IMR-90 (cell line): ENCODE measurements at regions not wholly inside any gene's neighbourhood (a gene's known extent, or its start where the extent isn't known, plus 50 kb on each side); places are given as distances from the start of the nearest gene placed in this dataset.

Source experiments
- ATAC-seq: fragments of 200-7000 bp; cut with Tn5 transposase; 2 replicates; pipeline ENCODE4 v1.9.1; 2020; ENCODE audit warnings: low read depth, mild to moderate bottlenecking, moderate library complexity
- BruUV-seq: library from RNA; stranded (reverse); fragments of 400-500 nt; replicated peaks from 2 replicates; lab custom pipeline; 2021; lab: Mats Ljungman, UMichigan
- CTCF ChIA-PET: fragments of 300-600 bp; formaldehyde crosslinking; extraction: SDS; loops from one replicate; lab custom pipeline; 2021; ENCODE audit warnings: antibody characterized with exemption; lab: Yijun Ruan, JAX
- POLR2A ChIA-PET: fragments of 300-600 bp; sonication (Branson Sonifier 250); formaldehyde crosslinking; loops from one replicate; lab custom pipeline; 2022; ENCODE audit warnings: antibody characterized with exemption; ENCODE audit not compliant: unreplicated experiment; lab: Charles Lee
- DNase-seq: peaks from one replicate; pipeline ENCODE4 v3.0.0; 2013
- H2AFZ ChIP-seq: replicated peaks from 2 replicates; pipeline ENCODE3; 2013; ENCODE audit warnings: low read length, mild to moderate bottlenecking; ENCODE audit not compliant: poor library complexity
- H2AK5ac ChIP-seq: 2 replicates; pipeline ENCODE4 v1.6.1; 2013; ENCODE audit warnings: low read depth, low read length, inconsistent platforms
- H2AK9ac ChIP-seq: replicated peaks from 2 replicates; pipeline ENCODE3; 2013; ENCODE audit warnings: mild to moderate bottlenecking, low read depth, low read length, moderate library complexity; ENCODE audit not compliant: poor library complexity
- H2BK120ac ChIP-seq: 2 replicates; pipeline ENCODE4 v1.6.1; 2013; ENCODE audit warnings: low read depth, low read length, inconsistent platforms
- H2BK15ac ChIP-seq: 3 replicates; pipeline ENCODE4 v1.6.1; 2013; ENCODE audit warnings: low read depth, low read length, inconsistent platforms
- H2BK20ac ChIP-seq: 2 replicates; pipeline ENCODE4 v1.6.1; 2013; ENCODE audit warnings: low read depth, mild to moderate bottlenecking, inconsistent platforms, low read length, moderate library complexity
- H2BK5ac ChIP-seq: 2 replicates; pipeline ENCODE4 v1.6.1; 2013; ENCODE audit warnings: mild to moderate bottlenecking, low read depth, low read length, inconsistent platforms; ENCODE audit not compliant: poor library complexity, severe bottlenecking
- H3K14ac ChIP-seq: replicated peaks from 2 replicates; pipeline ENCODE4 v1.6.1; 2013; ENCODE audit warnings: low read depth, low read length, inconsistent platforms
- H3K18ac ChIP-seq: 2 replicates; pipeline ENCODE4 v1.6.1; 2013; ENCODE audit warnings: low read depth, low read length, control low read depth
- H3K23ac ChIP-seq: 2 replicates; pipeline ENCODE4 v1.6.1; 2013; ENCODE audit warnings: low read depth, low read length, inconsistent platforms
- H3K27ac ChIP-seq: 2 replicates; pipeline ENCODE4 v1.5.1; 2013; ENCODE audit warnings: mild to moderate bottlenecking, control low read depth, low read length; ENCODE audit not compliant: insufficient read depth
- H3K27me3 ChIP-seq: 2 replicates; pipeline ENCODE4 v1.6.1; 2013; ENCODE audit warnings: low read length; ENCODE audit not compliant: control insufficient read depth, insufficient read depth
- H3K36me3 ChIP-seq: 2 replicates; pipeline ENCODE4 v1.6.1; 2013; ENCODE audit warnings: low read length, mixed read lengths; ENCODE audit not compliant: control insufficient read depth, insufficient read depth
- H3K4ac ChIP-seq: 2 replicates; pipeline ENCODE4 v1.6.1; 2013; ENCODE audit warnings: low read depth, low read length, inconsistent platforms
- H3K4me1 ChIP-seq: 2 replicates; pipeline ENCODE4 v1.6.1; 2013; ENCODE audit warnings: low read length, mixed read lengths; ENCODE audit not compliant: control insufficient read depth, insufficient read depth
- H3K4me2 ChIP-seq: 2 replicates; pipeline ENCODE4 v1.6.1; 2013; ENCODE audit warnings: low read depth, mild to moderate bottlenecking, control low read depth, low read length, moderate library complexity
- H3K4me3 ChIP-seq: 2 replicates; pipeline ENCODE4 v1.5.1; 2013; ENCODE audit warnings: low read depth, mild to moderate bottlenecking, control low read depth, low read length, moderate library complexity; ENCODE audit not compliant: insufficient read depth
- H3K56ac ChIP-seq: 2 replicates; pipeline ENCODE4 v1.6.1; 2013; ENCODE audit warnings: low read length, inconsistent platforms; ENCODE audit not compliant: insufficient read depth; ENCODE audit errors: extremely low read depth
- H3K79me1 ChIP-seq, 2 experiments: 2 replicates each; pipeline ENCODE4 v1.6.1; 2013; ENCODE audit warnings: low read length in 2 of 2, inconsistent platforms in 1 of 2, low read depth in 1 of 2
- H3K9ac ChIP-seq: 2 replicates; pipeline ENCODE4 v1.6.1; 2013; ENCODE audit warnings: low read depth, low read length, control low read depth
- H3K9me1 ChIP-seq: 2 replicates; pipeline ENCODE4 v1.6.1; 2013; ENCODE audit warnings: low read length, inconsistent platforms; ENCODE audit not compliant: insufficient read depth
- H3K9me3 ChIP-seq: 2 replicates; pipeline ENCODE4 v1.6.1; 2013; ENCODE audit warnings: low read length; ENCODE audit not compliant: control insufficient read depth, insufficient read depth
- H4K20me1 ChIP-seq: 2 replicates; pipeline ENCODE4 v1.6.1; 2013; ENCODE audit warnings: low read length, inconsistent platforms; ENCODE audit not compliant: insufficient read depth
- H4K5ac ChIP-seq: 2 replicates; pipeline ENCODE4 v1.6.1; 2013; ENCODE audit warnings: mild to moderate bottlenecking, low read depth, low read length, control low read depth
- H4K8ac ChIP-seq, 2 experiments: 2 replicates each; pipeline ENCODE4 v1.6.1; 2013; ENCODE audit warnings: low read depth in 2 of 2, low read length in 2 of 2, control low read depth in 1 of 2, inconsistent platforms in 1 of 2
- H4K91ac ChIP-seq: 2 replicates; pipeline ENCODE4 v1.6.1; 2013; ENCODE audit warnings: low read depth, low read length, inconsistent platforms; ENCODE audit not compliant: insufficient read depth
- CEBPB ChIP-seq: IDR thresholded peaks from 2 replicates; pipeline ENCODE4 v1.6.1; 2012; ENCODE audit warnings: low read depth, low read length, improper control_type of control experiment
- CHD1 ChIP-seq: IDR thresholded peaks from 2 replicates; pipeline ENCODE4 v1.6.1; 2012; ENCODE audit warnings: low read depth, low read length, improper control_type of control experiment
- CTCF ChIP-seq: conservative IDR thresholded peaks from 2 replicates; pipeline ENCODE4 v1.5.1; 2012; ENCODE audit warnings: mild to moderate bottlenecking, low read depth, low read length, improper control_type of control experiment
- ELK1 ChIP-seq: fragments of 150-350 bp; IDR thresholded peaks from 2 replicates; pipeline ENCODE4 v1.6.1; 2016; ENCODE audit warnings: low read depth, mild to moderate bottlenecking, low read length, moderate library complexity, borderline replicate concordance
- MAZ ChIP-seq: IDR thresholded peaks from 2 replicates; pipeline ENCODE4 v1.6.1; 2012; ENCODE audit warnings: low read depth, mild to moderate bottlenecking, low read length, improper control_type of control experiment, moderate library complexity, borderline replicate concordance
- POLR2A ChIP-seq: IDR thresholded peaks from 2 replicates; pipeline ENCODE4 v1.6.1; 2012; ENCODE audit warnings: mild to moderate bottlenecking, low read depth, low read length
- RAD21 ChIP-seq: IDR thresholded peaks from 2 replicates; pipeline ENCODE4 v1.6.1; 2012; ENCODE audit warnings: low read length, improper control_type of control experiment
- RFX5 ChIP-seq: IDR thresholded peaks from 2 replicates; pipeline ENCODE4 v1.8.0; 2012; ENCODE audit warnings: low read depth, mild to moderate bottlenecking, low read length, moderate library complexity
- SMC3 ChIP-seq: fragments of 150-350 bp; IDR thresholded peaks from 2 replicates; pipeline ENCODE4 v1.6.1; 2016; ENCODE audit warnings: low read depth, mild to moderate bottlenecking, antibody characterized with exemption, low read length, moderate library complexity
- WGBS, 2 experiments: methylation state at CpG; one replicate each; pipeline versions ENCODE4 v1.1.5 to v1.1.7; 2013; ENCODE audit warnings: missing lambda C conversion rate in 2 of 2; ENCODE audit not compliant: insufficient read length in 1 of 2; ENCODE audit errors: extremely low coverage in 2 of 2; 5-methylcytosine and 5-hydroxymethylcytosine counted together
- dilution Hi-C: fragments of 300-500 bp; cut with HindIII; formaldehyde crosslinking; loops from one replicate; pipeline ENCODE4 v1.14.3; 2018; ENCODE audit warnings: low sequenced_read_pairs; ENCODE audit not compliant: unreplicated experiment
- in situ Hi-C: fragments of 300-500 bp; cut with MboI; formaldehyde crosslinking; loops from 3 replicates; pipeline ENCODE4 v1.14.3; 2019; ENCODE audit warnings: low sequenced_read_pairs, inconsistent platforms, mixed read lengths
- intact Hi-C: fragments of 100-400 bp; cut with micrococcal nuclease; formaldehyde crosslinking; loops from 2 replicates; pipeline ENCODE4 v1.10.0; 2022

GRCh38 chr4:14824189-14824588 lies 178.1 kb upstream of the CPEB2 start:
- Histone ChIP-seq H4K5ac (no peak overlapping the region), H2BK15ac (no peak overlapping the region), H3K9me3 (no peaks in the 10 kb centered on the region), H3K4me3 (no peak overlapping the region), H4K20me1 (no peaks in the 10 kb centered on the region), H3K23ac (no peak overlapping the region), H3K4ac (no peak overlapping the region), H2BK20ac (no peak overlapping the region), H2AK5ac (no peak overlapping the region), H3K9me1 (no peaks in the 10 kb centered on the region), H3K56ac (no peak overlapping the region), H4K91ac (no peak overlapping the region), H3K9ac (no peak overlapping the region), H2AFZ (no peak overlapping the region), H3K27me3 (no peaks in the 10 kb centered on the region), H3K36me3 (no peaks in the 10 kb centered on the region), H3K4me2 (no peak overlapping the region), H2BK5ac (no peak overlapping the region), H3K4me1 (no peaks in the 10 kb centered on the region), H3K79me1 (no peaks in the 10 kb centered on the region), H4K8ac (no peak overlapping the region), H2BK120ac (no peak overlapping the region), H2AK9ac (no peak overlapping the region), H3K18ac (no peak overlapping the region), H3K27ac (no peak overlapping the region), H3K14ac (no peak overlapping the region)
- no peak for ATAC-seq
- BruUV-seq: no TSS peak
- TF ChIP-seq MAZ (no peak), RAD21 (no peak), SMC3 (no peak), CEBPB (no peak), CTCF (no peak), RFX5 (no peak), CHD1 (no peak), POLR2A (no peak), ELK1 (no peak)
- WGBS, 2 experiments: 35% methylated on average over 2 of the region's 3 CpGs; no CpG with 5 or more reads in 1 of the 2 experiments
- in situ Hi-C loops (no loop called here), dilution Hi-C loops (no loop called here), intact Hi-C loops (no loop called here)
- CTCF ChIA-PET: no interaction called here
- no peak for DNase-seq
- POLR2A ChIA-PET: no interaction called here
